Left ventricle myocardium inferior (tissue), 1 donor: ENCODE measurements at regions not wholly inside any gene's neighbourhood (a gene's known extent, or its start where the extent isn't known, plus 50 kb on each side); places are given as distances from the start of the nearest gene placed in this dataset.

ENCODE experiments used
- DNase-seq: peaks from one replicate; pipeline ENCODE4 v3.0.0-alpha.2; 2020
- H3K27ac ChIP-seq: fragments of 200-600 bp; replicated peaks from 2 replicates; pipeline ENCODE4 v1.8.0; 2021
- H3K27me3 ChIP-seq: fragments of 200-600 bp; 2 replicates; pipeline ENCODE4 v1.8.0; 2021; ENCODE audit warnings: low read depth
- H3K36me3 ChIP-seq: fragments of 200-600 bp; 2 replicates; pipeline ENCODE4 v1.8.0; 2021
- H3K4me1 ChIP-seq: fragments of 200-600 bp; 2 replicates; pipeline ENCODE4 v1.8.0; 2021
- H3K4me3 ChIP-seq: fragments of 200-600 bp; 2 replicates; pipeline ENCODE4 v1.8.0; 2021; ENCODE audit warnings: mild to moderate bottlenecking, moderate library complexity
- H3K9me3 ChIP-seq: fragments of 200-600 bp; replicated peaks from 2 replicates; pipeline ENCODE4 v1.8.0; 2021
- CTCF ChIP-seq: fragments of 200-600 bp; IDR thresholded peaks from 2 replicates; pipeline ENCODE4 v1.8.0; 2021; ENCODE audit warnings: antibody characterized with exemption, mild to moderate bottlenecking, borderline replicate concordance
- intact Hi-C: fragments of 100-400 bp; cut with micrococcal nuclease; formaldehyde crosslinking; loops from one replicate; pipeline ENCODE4 v1.11.0; 2022
- donor health status: DM: no; HTN: yes; CAD: no; lungs with severe emphysema.

- intact Hi-C loops: no loop called here
- Histone ChIP-seq H3K4me3 (no peak overlapping the region), H3K27ac (no peak overlapping the region), H3K9me3 (peaks cover 31% of the 10 kb centered on the region), H3K36me3 (no peaks in the 10 kb centered on the region), H3K4me1 (no peaks in the 10 kb centered on the region), H3K27me3 (no peaks in the 10 kb centered on the region)
- no peak for DNase-seq
- TF ChIP-seq CTCF: no peak
These were observed 246.7 kb upstream of the B3GALT2 start for GRCh38 chr1:193432979-193433587.

DNA sequence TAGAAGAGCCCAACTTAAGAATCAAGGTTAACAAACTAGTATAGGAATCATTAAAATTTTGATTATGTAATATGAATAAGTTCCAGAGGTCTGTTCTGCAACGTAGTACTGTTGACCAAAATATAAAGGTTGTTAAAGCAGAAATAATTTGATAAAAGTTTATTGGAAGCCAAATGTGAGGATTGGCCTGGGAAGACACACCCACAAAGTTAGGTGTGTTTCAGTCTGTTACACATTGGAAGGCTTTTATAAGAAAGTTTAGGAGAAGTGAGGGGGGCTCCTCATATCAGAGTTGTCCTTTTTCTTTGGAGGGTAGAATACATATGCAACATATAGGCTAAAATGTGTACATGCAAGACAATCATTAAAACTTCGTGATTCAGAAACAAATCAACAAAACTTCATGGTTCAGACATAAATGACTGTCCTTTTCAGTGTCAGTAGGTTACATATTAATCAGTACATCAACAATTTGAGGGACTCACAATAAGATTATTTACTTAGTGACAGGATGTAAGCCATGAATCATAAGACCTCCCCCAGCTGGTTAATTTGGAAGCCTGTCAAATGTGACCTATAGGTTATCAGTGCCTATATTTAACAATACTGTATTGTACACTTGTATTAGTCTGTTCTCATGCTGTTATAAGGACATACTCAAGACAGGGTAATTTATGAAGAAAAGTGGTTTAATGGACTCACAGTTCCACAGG lies 245.0 kb upstream of the B3GALT2 start:
- no peak for DNase-seq
- no peaks in the 10 kb centered on the region for H3K4me1 ChIP-seq
- TF ChIP-seq CTCF: no peak
- H3K9me3 ChIP-seq: peaks cover 24% of the 10 kb centered on the region
- H3K27me3 ChIP-seq: no peaks in the 10 kb centered on the region
- H3K4me3 ChIP-seq: no peak overlapping the region
- H3K27ac ChIP-seq: no peak overlapping the region
- no peaks in the 10 kb centered on the region for H3K36me3 ChIP-seq
- intact Hi-C loops: no loop called here

DNA sequence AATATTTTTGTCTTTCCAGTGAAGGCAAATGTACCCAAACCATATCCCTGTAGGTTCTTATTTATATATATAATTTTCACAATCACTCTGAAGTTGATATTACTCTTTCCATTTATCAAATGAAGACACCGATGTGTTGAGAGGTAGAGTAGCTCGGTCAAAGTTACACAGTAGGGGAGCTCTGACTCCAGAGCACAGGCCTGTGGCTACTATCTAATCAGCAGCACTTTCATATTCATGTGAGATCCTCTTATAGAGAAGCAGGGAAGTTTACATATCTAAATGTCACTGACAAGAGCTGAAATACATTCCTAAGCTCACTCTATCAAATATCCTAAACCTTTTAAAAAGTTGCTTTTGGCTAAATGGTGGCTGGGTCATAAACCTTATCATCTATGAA lies 241.1 kb upstream of the B3GALT2 start:
- no peak for TF ChIP-seq CTCF
- no peak overlapping the region for H3K4me3 ChIP-seq
- intact Hi-C loops: no loop called here

GRCh38 chr1:193426061-193426460 lies 239.6 kb upstream of the B3GALT2 start:
- H3K4me1 ChIP-seq: no peaks in the 10 kb centered on the region
- H3K4me3 ChIP-seq: no peak overlapping the region
- no peak for DNase-seq
- H3K27me3 ChIP-seq: no peaks in the 10 kb centered on the region
- no peaks in the 10 kb centered on the region for H3K9me3 ChIP-seq
- no peak overlapping the region for H3K27ac ChIP-seq
- no peaks in the 10 kb centered on the region for H3K36me3 ChIP-seq
- TF ChIP-seq CTCF: no peak
- intact Hi-C loops: no loop called here

More for the DNA sequence above, 241.1 kb upstream of the B3GALT2 start:
- Histone ChIP-seq H3K9me3 (peaks cover 7% of the 10 kb centered on the region), H3K27ac (no peak overlapping the region), H3K4me1 (no peaks in the 10 kb centered on the region), H3K27me3 (no peaks in the 10 kb centered on the region), H3K36me3 (no peaks in the 10 kb centered on the region)
- no peak for DNase-seq

DNA sequence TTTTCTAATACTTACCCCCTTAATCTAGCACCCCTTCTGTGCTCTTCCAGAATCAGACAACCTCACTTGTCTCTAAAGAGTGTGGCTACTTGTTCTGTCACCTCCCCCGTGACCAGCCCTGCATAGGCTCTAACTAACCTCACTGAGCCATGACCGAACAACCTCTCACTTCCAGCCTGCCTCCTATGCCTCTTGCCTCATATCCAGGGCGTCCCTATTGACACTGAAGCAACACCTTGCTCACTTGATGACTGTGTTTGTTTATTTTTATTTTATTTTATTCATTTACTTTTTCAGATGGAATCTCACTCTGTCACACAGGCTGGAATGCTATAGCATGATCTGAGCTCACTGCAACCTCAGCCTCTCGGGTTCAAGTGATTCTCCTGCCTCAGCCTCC lies 235.1 kb upstream of the B3GALT2 start:
- no peak for TF ChIP-seq CTCF
- H3K27me3 ChIP-seq: no peaks in the 10 kb centered on the region
- intact Hi-C loops: no loop called here
- no peak for DNase-seq
- no peak overlapping the region for H3K27ac ChIP-seq
- H3K4me1 ChIP-seq: peaks cover 16% of the 10 kb centered on the region
- no peaks in the 10 kb centered on the region for H3K9me3 ChIP-seq
- no peaks in the 10 kb centered on the region for H3K36me3 ChIP-seq
- no peak overlapping the region for H3K4me3 ChIP-seq
